HS-27A (cell line): ENCODE measurements at regions not wholly inside any gene's neighbourhood (a gene's known extent, or its start where the extent isn't known, plus 50 kb on each side); places are given as distances from the start of the nearest gene placed in this dataset.

Experiments
- DNase-seq: peaks from one replicate; pipeline ENCODE4 v3.0.0-alpha.2; 2012; ENCODE audit warnings: low read depth, missing footprints

GRCh38 chr11:111021131-111021530, 224.4 kb upstream of the POU2AF2 start:
- DNase-seq = no peak

- no peak for DNase-seq
These were observed 225.5 kb upstream of the POU2AF2 start for GRCh38 chr11:111019871-111020670.

- DNase-seq = no peak
These were observed 226.1 kb upstream of the POU2AF2 start for GRCh38 chr11:111019451-111019850.

- DNase-seq = no peak
These were observed 227.0 kb upstream of the POU2AF2 start for GRCh38 chr11:111018566-111018965.

GRCh38 chr11:111012491-111012890, 233.0 kb upstream of the POU2AF2 start:
- DNase-seq = no peak

- DNase-seq = no peak
These were observed 234.3 kb upstream of the POU2AF2 start for GRCh38 chr11:111011275-111011594.

- no peak for DNase-seq
These were observed 234.9 kb upstream of the POU2AF2 start for GRCh38 chr11:111010391-111011274.

- DNase-seq = no peak
These were observed 239.3 kb upstream of the POU2AF2 start for GRCh38 chr11:111006227-111006626.

GRCh38 chr11:111001986-111002611, 243.4 kb upstream of the POU2AF2 start:
- peak; percentile 36 for DNase-seq

- DNase-seq = no peak
These were observed 244.5 kb upstream of the POU2AF2 start for GRCh38 chr11:111001081-111001430.

GRCh38 chr11:111000400-111001080, 245.0 kb upstream of the POU2AF2 start:
- no peak for DNase-seq

GRCh38 chr11:110992481-110992880, 253.0 kb upstream of the POU2AF2 start:
- no peak for DNase-seq

GRCh38 chr11:110991661-110992355, 253.7 kb upstream of the POU2AF2 start:
- no peak for DNase-seq

GRCh38 chr11:110990311-110990710, 255.2 kb upstream of the POU2AF2 start:
- no peak for DNase-seq

GRCh38 chr11:110989428-110990133, 255.9 kb upstream of the POU2AF2 start:
- DNase-seq = no peak

GRCh38 chr11:110988671-110989070, 256.9 kb upstream of the POU2AF2 start:
- no peak for DNase-seq

- no peak for DNase-seq
These were observed 259.5 kb upstream of the POU2AF2 start for GRCh38 chr11:110986016-110986415.

GRCh38 chr11:110985547-110985946, 260.0 kb upstream of the POU2AF2 start:
- no peak for DNase-seq

GRCh38 chr11:110984693-110985092, 260.8 kb upstream of the POU2AF2 start:
- no peak for DNase-seq

GRCh38 chr11:110984147-110984546, 261.4 kb upstream of the POU2AF2 start:
- DNase-seq = no peak

- DNase-seq = no peak
These were observed 263.3 kb upstream of the POU2AF2 start for GRCh38 chr11:110982214-110982613.
